ENCODE measurements at regions not wholly inside any gene's neighbourhood (a gene's known extent, or its start where the extent isn't known, plus 50 kb on each side); places are given as distances from the start of the nearest gene placed in this dataset.
"Not testable (repeated sequence)": the region's sequence is repeated elsewhere in the genome, so short reads cannot be mapped to it uniquely, and the experiment has no call there.

- no peak for ATAC-seq (replicated peaks)
- peaks cover 9% of the 10 kb centered on the region for H3K27me3 Mint-ChIP-seq
- no peak overlapping the region for H3K4me3 Mint-ChIP-seq
- peaks cover 3% of the 10 kb centered on the region for H3K9me3 Mint-ChIP-seq
- H3K27ac Mint-ChIP-seq, result no peak overlapping the region
- no peaks in the 10 kb centered on the region for H3K36me3 Mint-ChIP-seq (ENCODE audit: low read depth)
- no peaks in the 10 kb centered on the region for H3K4me1 Mint-ChIP-seq
Measured at GRCh38 chr1:213507472-213508223, 456.6 kb downstream of the RPS6KC1 start.

GRCh38 chr1:213511173-213511572, 460.1 kb downstream of the RPS6KC1 start:
- Mint-ChIP-seq H3K27ac (no peak overlapping the region), H3K9me3 (peaks cover 3% of the 10 kb centered on the region), H3K36me3 (ENCODE audit: low read depth) (no peaks in the 10 kb centered on the region), H3K4me1 (no peaks in the 10 kb centered on the region), H3K27me3 (peaks cover 9% of the 10 kb centered on the region), H3K4me3 (no peak overlapping the region)
- ATAC-seq (replicated peaks), result no peak

- Mint-ChIP-seq H3K27ac (no peak overlapping the region), H3K9me3 (peaks cover 3% of the 10 kb centered on the region), H3K4me1 (no peaks in the 10 kb centered on the region), H3K36me3 (ENCODE audit: low read depth) (no peaks in the 10 kb centered on the region), H3K4me3 (no peak overlapping the region), H3K27me3 (peaks cover 9% of the 10 kb centered on the region)
- no peak for ATAC-seq (replicated peaks)
Measured at GRCh38 chr1:213512316-213512715, 461.3 kb downstream of the RPS6KC1 start.

DNA sequence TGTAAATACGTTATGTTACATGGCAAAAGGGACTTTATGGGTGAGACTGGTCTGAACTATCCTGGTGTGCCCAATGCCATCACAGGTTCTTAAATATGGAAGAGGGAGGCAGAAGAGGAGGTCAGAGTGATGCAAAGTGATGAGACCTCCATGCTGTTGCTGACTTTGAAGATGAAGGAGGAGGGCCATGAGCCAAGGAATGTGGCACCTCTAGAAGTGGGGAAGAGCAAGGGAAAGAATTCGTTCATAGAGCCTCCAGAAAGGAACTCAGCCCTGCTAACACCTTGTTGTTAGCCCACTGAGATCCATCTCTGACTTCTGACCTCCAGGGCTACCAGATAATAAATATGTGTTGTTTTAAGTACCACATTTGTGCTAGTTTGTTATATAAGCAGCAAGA, 462.0 kb downstream of the RPS6KC1 start:
- no peak overlapping the region for H3K4me3 Mint-ChIP-seq
- peaks cover 9% of the 10 kb centered on the region for H3K27me3 Mint-ChIP-seq
- no peaks in the 10 kb centered on the region for H3K4me1 Mint-ChIP-seq
- H3K36me3 Mint-ChIP-seq (ENCODE audit: low read depth), result no peaks in the 10 kb centered on the region
- H3K27ac Mint-ChIP-seq, result no peak overlapping the region
- ATAC-seq (replicated peaks), result no peak
- peaks cover 4% of the 10 kb centered on the region for H3K9me3 Mint-ChIP-seq

- H3K36me3 Mint-ChIP-seq (ENCODE audit: low read depth), result not testable (repeated sequence)
Measured at GRCh38 chr1:213514408-213515179, 463.6 kb downstream of the RPS6KC1 start.

GRCh38 chr1:213519098-213519497, 468.1 kb downstream of the RPS6KC1 start:
- no peak for ATAC-seq (replicated peaks)
- no peak overlapping the region for H3K27ac Mint-ChIP-seq
- H3K27me3 Mint-ChIP-seq, result peaks cover 22% of the 10 kb centered on the region
- H3K36me3 Mint-ChIP-seq (ENCODE audit: low read depth), result no peaks in the 10 kb centered on the region
- H3K4me3 Mint-ChIP-seq, result no peak overlapping the region
- H3K9me3 Mint-ChIP-seq, result peaks cover 21% of the 10 kb centered on the region
- H3K4me1 Mint-ChIP-seq, result no peaks in the 10 kb centered on the region

More at GRCh38 chr1:213514408-213515179, 463.6 kb downstream of the RPS6KC1 start:
- H3K4me3 Mint-ChIP-seq; H3K4me1 Mint-ChIP-seq; H3K27ac Mint-ChIP-seq; H3K9me3 Mint-ChIP-seq; ATAC-seq (replicated peaks): not testable (repeated sequence)
- H3K27me3 Mint-ChIP-seq, result peaks cover 16% of the 10 kb centered on the region

- H3K4me1 Mint-ChIP-seq, result no peaks in the 10 kb centered on the region
- H3K27ac Mint-ChIP-seq, result no peak overlapping the region
- H3K27me3 Mint-ChIP-seq, result peaks cover 22% of the 10 kb centered on the region
- H3K4me3 Mint-ChIP-seq, result no peak overlapping the region
- peaks cover 21% of the 10 kb centered on the region for H3K9me3 Mint-ChIP-seq
- ATAC-seq (replicated peaks), result no peak
- no peaks in the 10 kb centered on the region for H3K36me3 Mint-ChIP-seq (ENCODE audit: low read depth)
Measured at GRCh38 chr1:213521206-213521605, 466.6 kb upstream of the PROX1 start.

DNA sequence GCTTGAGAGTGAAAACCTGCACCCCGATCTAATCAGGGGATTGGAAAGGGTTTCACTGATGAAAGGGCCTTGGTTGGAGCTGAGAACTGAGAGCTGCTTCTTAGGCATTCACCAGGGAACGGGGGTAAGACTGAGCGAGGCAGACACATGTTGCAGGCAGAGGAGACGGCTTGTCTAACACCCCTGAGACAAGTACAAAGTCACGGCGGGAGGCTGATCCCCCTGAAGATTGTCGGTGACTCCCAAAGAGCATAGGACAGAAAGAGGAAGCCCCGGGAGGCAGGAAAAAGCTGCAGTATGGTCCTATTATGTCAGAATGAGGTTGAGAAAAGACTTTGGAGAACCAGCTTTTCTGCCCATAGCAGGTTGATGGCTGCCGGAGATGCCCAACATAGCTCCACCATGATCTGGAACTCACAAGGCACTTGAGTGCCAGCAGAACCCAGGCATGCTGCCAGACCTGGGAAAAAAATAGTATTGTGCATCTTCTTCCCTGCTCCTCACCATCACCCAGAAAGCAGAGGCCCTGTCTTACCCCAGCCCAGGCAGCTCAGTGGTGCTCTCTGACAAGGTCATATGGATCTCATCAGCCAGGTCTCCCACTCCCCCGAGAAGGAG, 463.9 kb upstream of the PROX1 start:
- peaks cover 18% of the 10 kb centered on the region for H3K27me3 Mint-ChIP-seq
- no peaks in the 10 kb centered on the region for H3K4me1 Mint-ChIP-seq
- no peak for ATAC-seq (replicated peaks)
- H3K9me3 Mint-ChIP-seq, result peaks cover 21% of the 10 kb centered on the region
- no peak overlapping the region for H3K4me3 Mint-ChIP-seq
- no peak overlapping the region for H3K27ac Mint-ChIP-seq
- H3K36me3 Mint-ChIP-seq (ENCODE audit: low read depth), result no peaks in the 10 kb centered on the region

- peaks cover 8% of the 10 kb centered on the region for H3K27me3 Mint-ChIP-seq
- no peak overlapping the region for H3K27ac Mint-ChIP-seq
- no peaks in the 10 kb centered on the region for H3K36me3 Mint-ChIP-seq (ENCODE audit: low read depth)
- no peak overlapping the region for H3K4me3 Mint-ChIP-seq
- H3K4me1 Mint-ChIP-seq, result no peaks in the 10 kb centered on the region
- ATAC-seq (replicated peaks), result no peak
- H3K9me3 Mint-ChIP-seq, result peaks cover 14% of the 10 kb centered on the region
Measured at GRCh38 chr1:213526306-213526705, 461.5 kb upstream of the PROX1 start.

- H3K9me3 Mint-ChIP-seq, result peaks cover 8% of the 10 kb centered on the region
- ATAC-seq (replicated peaks), result no peak
- H3K27me3 Mint-ChIP-seq, result no peaks in the 10 kb centered on the region
- no peaks in the 10 kb centered on the region for H3K4me1 Mint-ChIP-seq
- H3K27ac Mint-ChIP-seq, result no peak overlapping the region
- H3K4me3 Mint-ChIP-seq, result no peak overlapping the region
- no peaks in the 10 kb centered on the region for H3K36me3 Mint-ChIP-seq (ENCODE audit: low read depth)
Measured at GRCh38 chr1:213530611-213531320, 457.0 kb upstream of the PROX1 start.

DNA sequence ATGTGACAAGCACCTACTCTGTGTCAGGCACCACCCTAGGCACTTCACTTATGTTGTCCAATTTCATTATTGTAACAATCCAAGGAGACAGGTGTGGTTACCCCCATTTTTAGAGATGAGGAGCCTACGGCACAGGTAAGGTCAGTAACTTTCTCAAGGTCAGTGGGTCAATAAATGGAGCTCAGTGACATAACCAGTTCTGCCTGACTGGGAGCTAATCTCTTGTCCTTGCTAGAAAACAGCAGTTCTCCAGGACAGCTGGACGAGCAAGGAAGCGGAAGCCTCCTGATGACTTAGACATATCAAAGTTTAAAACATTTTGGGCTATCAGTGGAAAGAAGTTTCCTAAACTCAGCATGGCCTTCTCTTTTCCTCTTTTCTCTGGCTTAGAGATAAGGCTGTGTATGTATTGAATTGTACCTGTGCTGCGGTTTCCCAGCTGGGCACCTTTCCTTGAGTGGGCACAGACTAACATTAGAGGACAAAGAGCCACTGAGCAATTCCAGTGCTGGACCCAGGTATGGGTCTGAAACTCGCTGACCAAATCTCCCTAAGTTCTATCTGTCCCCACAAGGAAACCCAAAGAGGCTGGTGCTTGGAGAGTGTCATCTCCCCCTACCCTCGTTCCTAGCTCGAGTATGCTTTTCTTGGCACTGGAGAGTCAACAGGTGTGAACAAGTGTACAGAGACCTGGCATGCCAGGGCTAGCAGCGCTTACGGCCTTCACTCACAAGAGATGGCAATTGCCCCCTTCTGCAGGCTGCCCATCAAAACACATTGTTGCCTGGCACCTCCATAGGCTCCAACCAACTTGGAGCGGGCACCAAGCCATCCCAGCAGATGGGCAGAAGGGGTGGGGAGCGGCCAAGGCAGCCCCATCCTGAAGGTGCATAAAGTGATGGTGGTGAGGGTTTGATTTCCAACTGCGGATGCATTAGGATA, 456.1 kb upstream of the PROX1 start:
- Mint-ChIP-seq H3K9me3 (peaks cover 8% of the 10 kb centered on the region), H3K36me3 (ENCODE audit: low read depth) (no peaks in the 10 kb centered on the region), H3K27ac (no peak overlapping the region), H3K27me3 (no peaks in the 10 kb centered on the region), H3K4me1 (no peaks in the 10 kb centered on the region), H3K4me3 (no peak overlapping the region)
- ATAC-seq (replicated peaks), result no peak

- Mint-ChIP-seq H3K4me1 (no peaks in the 10 kb centered on the region), H3K4me3 (no peak overlapping the region), H3K36me3 (ENCODE audit: low read depth) (no peaks in the 10 kb centered on the region), H3K27ac (no peak overlapping the region), H3K9me3 (peaks cover 8% of the 10 kb centered on the region), H3K27me3 (no peaks in the 10 kb centered on the region)
- no peak for ATAC-seq (replicated peaks)
Measured at GRCh38 chr1:213533125-213533524, 454.6 kb upstream of the PROX1 start.

DNA sequence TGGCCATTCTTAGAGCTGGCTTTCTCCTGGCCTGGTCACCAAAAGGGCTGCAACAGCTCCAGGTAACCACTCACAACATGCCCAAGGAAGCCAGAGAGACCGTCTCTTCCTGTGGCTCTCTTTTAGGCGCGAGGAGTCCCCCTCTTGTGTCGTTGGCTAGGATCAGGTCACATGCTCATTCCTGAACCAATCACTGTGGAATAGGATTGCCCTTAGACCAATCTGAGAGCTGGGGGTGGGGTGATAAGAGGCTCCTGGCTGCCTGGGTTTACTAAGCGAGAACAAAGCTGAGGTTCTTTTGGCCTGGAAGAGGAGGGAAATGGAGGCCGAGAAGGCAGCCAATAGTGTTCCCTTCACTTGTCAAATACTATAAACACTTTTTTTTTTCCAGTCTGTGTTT, 452.1 kb upstream of the PROX1 start:
- Mint-ChIP-seq H3K4me3 (no peak overlapping the region), H3K4me1 (no peaks in the 10 kb centered on the region), H3K27ac (no peak overlapping the region), H3K9me3 (no peaks in the 10 kb centered on the region), H3K27me3 (no peaks in the 10 kb centered on the region), H3K36me3 (ENCODE audit: low read depth) (no peaks in the 10 kb centered on the region)
- ATAC-seq (replicated peaks), result no peak

All from activated T-helper 17 cell treated with anti-CD3 and anti-CD28 coated beads, Interleukin-2, amount 50 U/mL, for 72 hours (primary cell).